GM12892 (cell line): ENCODE measurements at regions not wholly inside any gene's neighbourhood (a gene's known extent, or its start where the extent isn't known, plus 50 kb on each side); places are given as distances from the start of the nearest gene placed in this dataset.

Source experiments
- POLR2A ChIP-seq: IDR thresholded peaks from 2 replicates; pipeline ENCODE4 v1.6.1; 2011; ENCODE audit warnings: low read depth, low read length, control low read depth
- POLR2AphosphoS5 ChIP-seq: IDR thresholded peaks from 2 replicates; pipeline ENCODE4 v1.6.1; 2011; ENCODE audit warnings: low read depth, low read length, control low read depth

- no peak for TF ChIP-seq POLR2A
- no peak for TF ChIP-seq POLR2AphosphoS5
Measured at GRCh38 chr2:128448331-128449225, 129.9 kb upstream of the HS6ST1 start.
